Natural killer cell (primary cell): ENCODE measurements at regions not wholly inside any gene's neighbourhood (a gene's known extent, or its start where the extent isn't known, plus 50 kb on each side); places are given as distances from the start of the nearest gene placed in this dataset.

ENCODE experiments used
- ATAC-seq, 3 donors: fragments of 150-1000 bp in 2 of 3; fragments of 200-7000 bp in 1 of 3; cut with Tn5 transposase; 1 replicate in 1 of 3; 2 replicates in 2 of 3; pipeline ENCODE4 v1.10.0; 2021; ENCODE audit warnings: mild to moderate bottlenecking in 2 of 3, moderate library complexity in 2 of 3
- DNase-seq, 2 donors: peaks; one replicate each; pipeline versions ENCODE4 v3.0.0 to v3.0.0-alpha.2; 2013 to 2021; ENCODE audit warnings: mixed read lengths in 1 of 2
- H3K27ac ChIP-seq: one replicate; pipeline ENCODE4 v1.5.1; 2013; ENCODE audit warnings: mild to moderate bottlenecking, low read length
- H3K27me3 ChIP-seq: one replicate; pipeline ENCODE4 v1.6.1; 2013; ENCODE audit warnings: low read length; ENCODE audit not compliant: control insufficient read depth, insufficient read depth
- H3K36me3 ChIP-seq: one replicate; pipeline ENCODE4 v1.6.1; 2013; ENCODE audit warnings: low read length; ENCODE audit not compliant: control insufficient read depth, insufficient read depth
- H3K4me1 ChIP-seq: one replicate; pipeline ENCODE4 v1.6.1; 2013; ENCODE audit warnings: low read length; ENCODE audit not compliant: control insufficient read depth, insufficient read depth
- H3K4me3 ChIP-seq: one replicate; pipeline ENCODE4 v1.5.1; 2013; ENCODE audit warnings: low read length
- H3K9me3 ChIP-seq: one replicate; pipeline ENCODE4 v1.6.1; 2013; ENCODE audit warnings: low read length; ENCODE audit not compliant: control insufficient read depth, insufficient read depth
- H3K27ac Mint-ChIP-seq, 2 donors: one replicate each; pipeline ENCODE4 v1.8.0; 2022; ENCODE audit warnings: mild to moderate bottlenecking in 2 of 2, mixed read lengths in 2 of 2, moderate library complexity in 1 of 2
- H3K27me3 Mint-ChIP-seq, 2 donors: one replicate each; pipeline ENCODE4 v1.8.0; 2022; ENCODE audit warnings: low read depth in 2 of 2, mixed read lengths in 2 of 2
- H3K36me3 Mint-ChIP-seq: one replicate; pipeline ENCODE4 v1.8.0; 2022; ENCODE audit warnings: mixed read lengths
- H3K4me1 Mint-ChIP-seq, 2 donors: one replicate each; pipeline ENCODE4 v1.8.0; 2022; ENCODE audit warnings: mixed read lengths in 2 of 2
- H3K4me3 Mint-ChIP-seq: one replicate; pipeline ENCODE4 v1.8.0; 2022; ENCODE audit warnings: mild to moderate bottlenecking, moderate library complexity, mixed read lengths
- H3K9me3 Mint-ChIP-seq, 2 donors: one replicate each; pipeline ENCODE4 v1.8.0; 2022; ENCODE audit warnings: mixed read lengths in 2 of 2
- CTCF ChIP-seq: fragments of 200-600 bp; IDR thresholded peaks from one replicate; pipeline ENCODE4 v1.8.0; 2022; ENCODE audit warnings: antibody characterized with exemption
- WGBS: methylation state at CpG from one replicate; pipeline ENCODE4 v1.1.7; 2013; ENCODE audit warnings: missing lambda C conversion rate; ENCODE audit not compliant: insufficient coverage; 5-methylcytosine and 5-hydroxymethylcytosine counted together
- intact Hi-C: fragments of 100-400 bp; cut with micrococcal nuclease; formaldehyde crosslinking; loops from one replicate; pipeline ENCODE4 v1.14.2; 2022

GRCh38 chr2:158046121-158046880, 55.4 kb upstream of the UPP2 start:
- ATAC-seq (no peak), DNase-seq (no peak)
- H3K36me3 Mint-ChIP-seq, result no peaks in the 10 kb centered on the region
- H3K4me3 Mint-ChIP-seq, result no peak overlapping the region
- intact Hi-C loops, result no loop called here
- H3K4me1 Mint-ChIP-seq, result no peaks in the 10 kb centered on the region
- no peak overlapping the region for H3K27ac Mint-ChIP-seq
- Histone ChIP-seq H3K36me3 (no peaks in the 10 kb centered on the region), H3K27me3 (no peaks in the 10 kb centered on the region), H3K9me3 (no peaks in the 10 kb centered on the region), H3K4me3 (no peak overlapping the region), H3K4me1 (no peaks in the 10 kb centered on the region), H3K27ac (no peak overlapping the region)
- no peak for TF ChIP-seq CTCF
- 80% methylated on average over 2 of the region's 4 CpGs for whole genome bisulfite sequencing
- H3K9me3 Mint-ChIP-seq, result no peaks in the 10 kb centered on the region
- H3K27me3 Mint-ChIP-seq, result peaks cover 11% of the 10 kb centered on the region in 2 donors

GRCh38 chr2:158045362-158045761, 56.3 kb upstream of the UPP2 start:
- DNase-seq (no peak), ATAC-seq (no peak)
- Histone ChIP-seq H3K4me1 (no peaks in the 10 kb centered on the region), H3K36me3 (no peaks in the 10 kb centered on the region), H3K27ac (no peak overlapping the region), H3K27me3 (no peaks in the 10 kb centered on the region), H3K4me3 (no peak overlapping the region), H3K9me3 (no peaks in the 10 kb centered on the region)
- no peak for TF ChIP-seq CTCF
- 85% methylated on average over 3 of the region's 3 CpGs for WGBS
- Mint-ChIP-seq H3K4me3 (no peak overlapping the region), H3K9me3 (no peaks in the 10 kb centered on the region), H3K27me3 (peaks cover 11% of the 10 kb centered on the region in 2 donors), H3K4me1 (no peaks in the 10 kb centered on the region), H3K27ac (no peak overlapping the region), H3K36me3 (no peaks in the 10 kb centered on the region)
- intact Hi-C loops, result no loop called here

- no peak for ATAC-seq
- Mint-ChIP-seq H3K36me3 (no peaks in the 10 kb centered on the region), H3K27me3 (peaks cover 0 to 11% of the 10 kb centered on the region in 2 donors), H3K4me3 (no peak overlapping the region), H3K4me1 (no peaks in the 10 kb centered on the region), H3K9me3 (no peaks in the 10 kb centered on the region), H3K27ac (no peak overlapping the region)
- WGBS, result 67% methylated on average over 5 of the region's 5 CpGs
- Histone ChIP-seq H3K9me3 (no peaks in the 10 kb centered on the region), H3K36me3 (no peaks in the 10 kb centered on the region), H3K27me3 (no peaks in the 10 kb centered on the region), H3K4me3 (no peak overlapping the region), H3K27ac (no peak overlapping the region), H3K4me1 (no peaks in the 10 kb centered on the region)
- DNase-seq, result no peak
- intact Hi-C loops, result no loop called here
- TF ChIP-seq CTCF, result no peak
These were observed 58.3 kb upstream of the UPP2 start for GRCh38 chr2:158043181-158043948.
